ENCODE measurements at regions not wholly inside any gene's neighbourhood (a gene's known extent, or its start where the extent isn't known, plus 50 kb on each side); places are given as distances from the start of the nearest gene placed in this dataset.

DNA sequence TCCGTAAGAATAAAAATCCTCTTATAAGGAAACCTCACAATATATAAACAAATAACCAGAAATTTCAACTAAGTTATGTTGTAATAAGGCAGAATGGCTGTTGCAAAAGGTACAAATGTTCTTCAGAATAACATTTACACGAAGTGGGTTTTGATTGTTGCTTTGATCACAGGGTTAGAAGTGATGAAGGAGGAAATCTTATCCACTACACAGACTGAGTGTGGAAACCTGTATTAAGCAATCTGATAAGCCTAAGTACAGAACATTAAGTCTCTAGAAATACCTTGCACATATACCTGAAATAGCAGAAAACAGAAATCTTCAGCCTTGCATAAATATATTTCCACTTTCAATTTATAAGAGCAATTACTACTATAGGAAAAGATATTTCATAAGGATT is 251.9 kb downstream of the ETV1 start:
- ATAC-seq = no peak
- TF ChIP-seq CREB5 (CRISPR knock-in tag; IDR thresholded peaks at IDR 0.05; ENCODE audit: low read depth) (no peak), TOX (CRISPR knock-in tag; IDR thresholded peaks at IDR 0.05; ENCODE audit: borderline replicate concordance) (no peak), GLIS3 (CRISPR knock-in tag; IDR thresholded peaks at IDR 0.05) (no peak), ZNF8 (CRISPR knock-in tag; IDR thresholded peaks at IDR 0.05) (no peak)
- TF ChIP-seq, protein P1, sequence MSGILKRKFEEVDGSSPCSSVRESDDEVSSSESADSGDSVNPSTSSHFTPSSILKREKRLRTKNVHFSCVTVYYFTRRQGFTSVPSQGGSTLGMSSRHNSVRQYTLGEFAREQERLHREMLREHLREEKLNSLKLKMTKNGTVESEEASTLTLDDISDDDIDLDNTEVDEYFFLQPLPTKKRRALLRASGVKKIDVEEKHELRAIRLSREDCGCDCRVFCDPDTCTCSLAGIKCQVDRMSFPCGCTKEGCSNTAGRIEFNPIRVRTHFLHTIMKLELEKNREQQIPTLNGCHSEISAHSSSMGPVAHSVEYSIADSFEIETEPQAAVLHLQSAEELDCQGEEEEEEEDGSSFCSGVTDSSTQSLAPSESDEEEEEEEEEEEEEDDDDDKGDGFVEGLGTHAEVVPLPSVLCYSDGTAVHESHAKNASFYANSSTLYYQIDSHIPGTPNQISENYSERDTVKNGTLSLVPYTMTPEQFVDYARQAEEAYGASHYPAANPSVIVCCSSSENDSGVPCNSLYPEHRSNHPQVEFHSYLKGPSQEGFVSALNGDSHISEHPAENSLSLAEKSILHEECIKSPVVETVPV (CRISPR knock-in tag; IDR thresholded peaks at IDR 0.05) = no peak

DNA sequence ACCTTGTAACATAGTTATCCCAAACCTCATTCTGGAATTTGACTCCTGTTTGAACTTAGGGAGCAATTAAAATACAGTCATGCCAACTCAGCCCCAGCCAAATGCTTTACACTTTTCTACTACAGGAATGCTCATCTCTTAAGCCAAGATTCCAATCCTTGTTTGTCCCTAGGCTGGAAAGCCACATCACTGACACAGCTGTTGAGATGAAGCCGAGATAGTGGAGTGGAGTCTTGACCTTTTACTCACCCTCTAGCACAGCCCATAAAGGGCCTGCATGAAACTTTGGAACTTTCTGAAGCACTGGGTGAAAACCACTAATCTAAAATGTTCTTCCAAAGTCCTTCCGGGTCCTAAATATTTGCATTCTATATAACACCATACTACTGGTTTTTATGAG is 247.3 kb downstream of the ETV1 start:
- TF ChIP-seq, protein P2, sequence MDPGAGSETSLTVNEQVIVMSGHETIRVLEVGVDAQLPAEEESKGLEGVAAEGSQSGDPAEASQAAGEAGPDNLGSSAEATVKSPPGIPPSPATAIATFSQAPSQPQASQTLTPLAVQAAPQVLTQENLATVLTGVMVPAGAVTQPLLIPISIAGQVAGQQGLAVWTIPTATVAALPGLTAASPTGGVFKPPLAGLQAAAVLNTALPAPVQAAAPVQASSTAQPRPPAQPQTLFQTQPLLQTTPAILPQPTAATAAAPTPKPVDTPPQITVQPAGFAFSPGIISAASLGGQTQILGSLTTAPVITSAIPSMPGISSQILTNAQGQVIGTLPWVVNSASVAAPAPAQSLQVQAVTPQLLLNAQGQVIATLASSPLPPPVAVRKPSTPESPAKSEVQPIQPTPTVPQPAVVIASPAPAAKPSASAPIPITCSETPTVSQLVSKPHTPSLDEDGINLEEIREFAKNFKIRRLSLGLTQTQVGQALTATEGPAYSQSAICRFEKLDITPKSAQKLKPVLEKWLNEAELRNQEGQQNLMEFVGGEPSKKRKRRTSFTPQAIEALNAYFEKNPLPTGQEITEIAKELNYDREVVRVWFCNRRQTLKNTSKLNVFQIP (CRISPR knock-in tag; IDR thresholded peaks at IDR 0.05; ENCODE audit: borderline replicate concordance, low read depth) = no peak
- TF ChIP-seq TCF4 (CRISPR knock-in tag; IDR thresholded peaks at IDR 0.05; ENCODE audit: borderline replicate concordance) = no peak
- TF ChIP-seq ISL1 (CRISPR knock-in tag; IDR thresholded peaks at IDR 0.05) = peak; percentile 50
- 0 out of 2 replicates have a peak, but pooled peaks have one; percentile 19 for TF ChIP-seq ZFP3 (CRISPR knock-in tag; IDR thresholded peaks at IDR 0.05)
- TF ChIP-seq RARB (CRISPR knock-in tag; IDR thresholded peaks at IDR 0.05) = no peak
- no peak for TF ChIP-seq GLIS3 (CRISPR knock-in tag; IDR thresholded peaks at IDR 0.05)
- TF ChIP-seq, protein P3, sequence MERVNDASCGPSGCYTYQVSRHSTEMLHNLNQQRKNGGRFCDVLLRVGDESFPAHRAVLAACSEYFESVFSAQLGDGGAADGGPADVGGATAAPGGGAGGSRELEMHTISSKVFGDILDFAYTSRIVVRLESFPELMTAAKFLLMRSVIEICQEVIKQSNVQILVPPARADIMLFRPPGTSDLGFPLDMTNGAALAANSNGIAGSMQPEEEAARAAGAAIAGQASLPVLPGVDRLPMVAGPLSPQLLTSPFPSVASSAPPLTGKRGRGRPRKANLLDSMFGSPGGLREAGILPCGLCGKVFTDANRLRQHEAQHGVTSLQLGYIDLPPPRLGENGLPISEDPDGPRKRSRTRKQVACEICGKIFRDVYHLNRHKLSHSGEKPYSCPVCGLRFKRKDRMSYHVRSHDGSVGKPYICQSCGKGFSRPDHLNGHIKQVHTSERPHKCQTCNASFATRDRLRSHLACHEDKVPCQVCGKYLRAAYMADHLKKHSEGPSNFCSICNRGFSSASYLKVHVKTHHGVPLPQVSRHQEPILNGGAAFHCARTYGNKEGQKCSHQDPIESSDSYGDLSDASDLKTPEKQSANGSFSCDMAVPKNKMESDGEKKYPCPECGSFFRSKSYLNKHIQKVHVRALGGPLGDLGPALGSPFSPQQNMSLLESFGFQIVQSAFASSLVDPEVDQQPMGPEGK (CRISPR knock-in tag; IDR thresholded peaks at IDR 0.05; ENCODE audit: borderline replicate concordance) = no peak
- TF ChIP-seq ESRRG (CRISPR knock-in tag; IDR thresholded peaks at IDR 0.05) = no peak
- ATAC-seq = peak; percentile 71

GRCh38 chr7:13742811-13743210 is 246.7 kb downstream of the ETV1 start:
- TF ChIP-seq, protein P4, sequence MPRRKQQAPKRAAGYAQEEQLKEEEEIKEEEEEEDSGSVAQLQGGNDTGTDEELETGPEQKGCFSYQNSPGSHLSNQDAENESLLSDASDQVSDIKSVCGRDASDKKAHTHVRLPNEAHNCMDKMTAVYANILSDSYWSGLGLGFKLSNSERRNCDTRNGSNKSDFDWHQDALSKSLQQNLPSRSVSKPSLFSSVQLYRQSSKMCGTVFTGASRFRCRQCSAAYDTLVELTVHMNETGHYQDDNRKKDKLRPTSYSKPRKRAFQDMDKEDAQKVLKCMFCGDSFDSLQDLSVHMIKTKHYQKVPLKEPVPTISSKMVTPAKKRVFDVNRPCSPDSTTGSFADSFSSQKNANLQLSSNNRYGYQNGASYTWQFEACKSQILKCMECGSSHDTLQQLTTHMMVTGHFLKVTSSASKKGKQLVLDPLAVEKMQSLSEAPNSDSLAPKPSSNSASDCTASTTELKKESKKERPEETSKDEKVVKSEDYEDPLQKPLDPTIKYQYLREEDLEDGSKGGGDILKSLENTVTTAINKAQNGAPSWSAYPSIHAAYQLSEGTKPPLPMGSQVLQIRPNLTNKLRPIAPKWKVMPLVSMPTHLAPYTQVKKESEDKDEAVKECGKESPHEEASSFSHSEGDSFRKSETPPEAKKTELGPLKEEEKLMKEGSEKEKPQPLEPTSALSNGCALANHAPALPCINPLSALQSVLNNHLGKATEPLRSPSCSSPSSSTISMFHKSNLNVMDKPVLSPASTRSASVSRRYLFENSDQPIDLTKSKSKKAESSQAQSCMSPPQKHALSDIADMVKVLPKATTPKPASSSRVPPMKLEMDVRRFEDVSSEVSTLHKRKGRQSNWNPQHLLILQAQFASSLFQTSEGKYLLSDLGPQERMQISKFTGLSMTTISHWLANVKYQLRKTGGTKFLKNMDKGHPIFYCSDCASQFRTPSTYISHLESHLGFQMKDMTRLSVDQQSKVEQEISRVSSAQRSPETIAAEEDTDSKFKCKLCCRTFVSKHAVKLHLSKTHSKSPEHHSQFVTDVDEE (CRISPR knock-in tag; IDR thresholded peaks at IDR 0.05) = no peak
- TF ChIP-seq RARB (CRISPR knock-in tag; IDR thresholded peaks at IDR 0.05) = no peak
- TF ChIP-seq TCF4 (CRISPR knock-in tag; IDR thresholded peaks at IDR 0.05; ENCODE audit: borderline replicate concordance) = no peak
- TF ChIP-seq ARNTL (CRISPR knock-in tag; IDR thresholded peaks at IDR 0.05; ENCODE audit: borderline replicate concordance, low read depth) = no peak
- TF ChIP-seq PPARA (CRISPR knock-in tag; IDR thresholded peaks at IDR 0.05; ENCODE audit: borderline replicate concordance) = no peak
- peak; percentile 94 for ATAC-seq

DNA sequence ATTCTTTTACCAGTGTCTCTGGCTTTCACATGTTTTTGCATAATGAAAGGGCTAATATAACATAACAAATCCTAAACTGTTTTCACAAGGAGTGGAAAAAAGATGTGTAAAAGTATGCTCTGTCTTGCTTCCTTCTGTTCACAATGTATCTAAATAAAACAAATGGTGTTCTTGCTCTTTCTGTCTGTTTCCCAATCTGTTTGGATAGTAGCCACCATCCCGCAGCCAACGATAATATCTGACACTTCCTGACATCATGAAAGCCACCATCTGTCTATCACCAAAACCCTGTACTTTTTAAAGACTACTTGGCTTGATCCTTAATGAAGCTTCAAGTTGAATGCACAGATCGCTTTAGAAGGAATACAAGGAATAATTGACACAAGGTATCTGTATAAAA is 246.2 kb downstream of the ETV1 start:
- ATAC-seq = no peak
- TF ChIP-seq ZNF8 (CRISPR knock-in tag; IDR thresholded peaks at IDR 0.05) (no peak), ZFP30 (CRISPR knock-in tag; IDR thresholded peaks at IDR 0.05) (no peak), ZFP3 (CRISPR knock-in tag; IDR thresholded peaks at IDR 0.05) (no peak)

- TF ChIP-seq ARNTL (CRISPR knock-in tag; IDR thresholded peaks at IDR 0.05; ENCODE audit: borderline replicate concordance, low read depth) (no peak), ISL1 (CRISPR knock-in tag; IDR thresholded peaks at IDR 0.05) (no peak), ZNF565 (CRISPR knock-in tag; conservative IDR thresholded peaks at IDR 0.05; ENCODE audit: low read depth) (no peak), TOX (CRISPR knock-in tag; IDR thresholded peaks at IDR 0.05; ENCODE audit: borderline replicate concordance) (no peak), OSR1 (CRISPR knock-in tag; IDR thresholded peaks at IDR 0.05) (no peak)
- TF ChIP-seq, protein P1 (CRISPR knock-in tag; IDR thresholded peaks at IDR 0.05) = no peak
Measured at GRCh38 chr7:13745530-13745929, 243.9 kb downstream of the ETV1 start.

More at GRCh38 chr7:13745530-13745929, 243.9 kb downstream of the ETV1 start:
- no peak for ATAC-seq

Data from SK-N-SH treated with all-trans-retinoic acid at 6 μM for 48 hours (cell line).